HG02938 (cell line): ENCODE measurements at regions not wholly inside any gene's neighbourhood (a gene's known extent, or its start where the extent isn't known, plus 50 kb on each side); places are given as distances from the start of the nearest gene placed in this dataset.
"Not testable (repeated sequence)": the region's sequence is repeated elsewhere in the genome, so short reads cannot be mapped to it uniquely, and the experiment has no call there.

ENCODE experiments used
- ATAC-seq: cut with Tn5 transposase; IDR thresholded peaks from one replicate; pipeline ENCODE4 v1.9.1; 2021; ENCODE audit warnings: mild to moderate bottlenecking, moderate library complexity; ENCODE audit not compliant: unreplicated experiment

DNA sequence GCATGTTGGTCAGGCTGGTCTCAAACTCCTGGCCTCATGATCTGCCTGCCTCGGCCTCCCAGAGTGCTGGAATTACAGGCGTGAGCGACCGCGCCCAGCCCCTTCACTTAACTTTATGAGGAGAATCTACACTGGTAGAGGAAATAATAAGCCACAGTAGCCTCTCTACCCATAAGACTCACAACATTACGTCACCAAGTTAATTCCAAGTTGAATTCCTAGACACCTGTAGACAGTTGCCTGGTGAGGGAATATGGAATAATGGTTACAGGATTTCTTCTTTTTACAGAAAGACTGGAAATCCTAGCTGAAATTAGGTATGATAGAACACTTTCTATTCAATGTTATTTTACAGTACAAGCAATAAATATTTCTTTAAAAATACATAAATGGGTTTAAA lies 854.5 kb upstream of the EYS start:
- no peak for ATAC-seq

DNA sequence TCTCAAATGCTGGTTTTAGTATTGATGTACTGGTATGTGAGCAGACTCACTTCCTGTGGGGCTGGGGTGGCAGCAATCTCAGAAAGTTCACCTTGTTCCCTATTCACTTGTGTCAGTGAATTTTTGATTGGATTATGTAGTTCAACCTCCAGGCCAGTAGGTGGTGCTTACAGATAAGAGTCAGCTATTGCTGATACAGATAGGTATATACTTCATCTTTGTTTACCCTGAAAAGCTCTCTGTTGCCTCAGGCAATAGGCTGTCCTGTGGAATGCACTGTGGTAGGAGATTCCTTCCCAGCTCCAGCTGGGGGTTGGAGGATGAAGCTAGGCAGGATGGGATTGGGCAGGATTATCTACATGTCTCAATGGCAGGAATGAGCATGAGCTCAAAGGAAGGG lies 851.2 kb upstream of the EYS start:
- ATAC-seq: peak; percentile 58

DNA sequence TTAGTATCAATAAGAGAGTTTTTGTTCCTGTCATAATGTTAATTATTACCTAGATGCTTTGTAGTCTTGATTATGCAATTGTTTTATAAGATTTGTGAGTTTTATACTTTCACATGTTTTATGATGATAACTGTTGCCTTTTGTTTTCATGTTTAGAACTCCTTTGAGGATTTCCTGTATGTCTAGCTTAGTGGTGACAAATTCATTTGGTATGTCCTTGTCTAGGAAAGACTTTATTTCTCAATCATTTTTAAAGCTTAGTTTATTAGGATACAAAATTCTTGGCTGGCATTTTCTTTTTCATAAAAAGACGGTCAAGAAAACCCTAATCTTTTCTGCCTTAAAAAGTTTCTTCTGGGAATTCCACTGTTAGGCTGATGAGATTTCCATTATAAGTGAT lies 849.9 kb upstream of the EYS start:
- ATAC-seq: no peak

DNA sequence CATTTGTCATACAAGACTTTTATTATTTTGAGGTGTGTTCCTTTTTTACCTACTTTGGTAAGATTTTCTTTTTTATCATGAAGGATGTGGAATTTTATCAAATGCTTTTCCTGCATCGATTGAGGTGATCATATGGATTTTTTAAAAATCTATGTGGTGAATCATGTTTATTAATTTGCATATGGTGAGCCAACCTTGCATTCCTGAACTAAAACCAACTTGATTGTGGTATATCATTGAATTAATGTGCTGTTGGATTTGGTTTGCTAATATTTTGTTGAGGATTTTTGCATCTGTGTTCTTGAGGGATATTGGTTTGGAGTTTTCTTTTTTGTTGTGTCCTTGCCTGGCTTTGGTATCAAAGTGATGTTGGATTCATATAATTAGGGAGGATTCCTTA lies 848.1 kb upstream of the EYS start:
- ATAC-seq: no peak

DNA sequence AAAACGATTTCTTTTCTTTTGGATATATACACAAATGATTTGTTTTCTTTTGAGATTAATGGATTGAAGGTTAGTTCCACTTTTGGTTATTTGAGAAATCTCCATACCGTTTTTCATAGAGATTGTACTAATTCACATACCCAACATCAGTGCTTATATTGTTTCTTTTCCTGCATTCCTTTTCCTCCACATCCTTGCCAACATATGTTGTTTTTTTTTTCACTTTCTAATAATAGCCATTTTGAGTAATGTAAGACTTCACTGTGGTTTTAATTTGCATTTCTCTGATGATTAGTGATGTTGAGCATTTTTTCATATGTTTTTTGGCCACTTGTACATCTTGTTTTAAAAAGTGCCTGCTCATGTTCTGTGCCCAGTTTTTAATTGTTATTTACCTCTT lies 846.4 kb upstream of the EYS start:
- ATAC-seq: no peak

DNA sequence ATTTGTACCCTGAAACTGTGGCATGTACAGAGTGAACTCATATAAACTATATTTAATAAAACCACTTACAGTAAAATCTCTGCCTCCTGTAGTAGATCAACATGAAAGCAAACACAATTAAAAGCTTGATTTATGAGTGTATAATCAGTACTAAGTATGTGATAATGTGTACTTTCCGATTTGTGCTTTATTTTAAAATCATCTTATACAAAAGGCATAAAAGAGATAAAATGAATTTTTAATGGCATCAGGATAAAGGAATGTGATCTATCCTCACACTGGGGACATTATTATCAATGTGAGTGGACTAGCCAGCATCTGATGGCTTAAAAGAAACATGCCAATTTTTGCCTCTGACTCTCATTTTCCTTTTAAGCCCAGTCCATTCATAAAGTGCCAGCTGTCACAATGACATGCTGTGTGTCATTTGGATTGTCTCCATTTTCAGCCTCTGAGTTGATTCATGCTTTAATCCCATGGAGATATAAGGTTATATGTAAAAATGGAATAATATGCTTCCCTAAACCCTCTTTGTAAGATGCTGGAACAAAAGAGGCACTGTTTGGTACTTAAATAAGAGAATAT lies 831.6 kb upstream of the EYS start:
- no peak for ATAC-seq

DNA sequence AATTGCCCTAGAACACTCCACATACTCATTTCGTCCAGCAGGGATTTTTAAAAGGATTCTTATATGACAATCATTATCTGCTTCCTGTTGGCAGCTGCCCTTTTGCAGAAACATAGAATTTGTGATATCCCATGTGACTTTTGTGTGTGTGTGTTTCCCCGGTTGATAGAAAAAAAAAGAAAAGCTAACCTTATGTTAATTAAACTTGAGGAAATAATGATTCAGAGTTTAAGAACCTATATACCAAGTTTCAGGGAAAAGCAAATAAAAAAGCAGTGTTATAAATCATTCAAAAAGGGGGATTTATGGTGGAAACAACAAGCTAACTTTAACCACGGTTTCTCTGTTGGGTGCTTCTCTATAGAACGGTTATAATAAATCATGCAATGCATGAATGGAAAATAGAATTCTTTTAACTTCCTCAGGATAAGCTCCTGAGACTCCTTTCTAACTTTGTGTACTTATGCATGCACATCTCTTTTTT lies 826.9 kb upstream of the EYS start:
- no peak for ATAC-seq

DNA sequence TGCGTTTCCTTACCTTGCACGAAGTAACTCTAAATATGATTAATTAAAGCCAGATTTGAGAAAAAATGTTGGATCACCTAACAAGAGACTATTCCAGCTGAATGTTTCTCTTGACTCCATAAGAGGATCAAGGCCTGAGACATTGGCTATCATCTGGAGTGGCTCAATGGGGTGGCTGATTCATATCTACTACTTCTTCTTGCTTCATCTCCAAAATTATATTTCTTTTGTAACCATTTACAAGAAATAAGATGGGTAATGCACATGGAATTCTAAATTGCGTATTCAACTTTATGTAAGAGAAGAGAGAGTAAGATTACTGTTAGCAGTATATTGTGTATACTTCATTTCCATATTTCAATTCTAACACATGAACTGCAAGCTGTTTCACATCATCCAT lies 819.0 kb upstream of the EYS start:
- ATAC-seq: no peak

DNA sequence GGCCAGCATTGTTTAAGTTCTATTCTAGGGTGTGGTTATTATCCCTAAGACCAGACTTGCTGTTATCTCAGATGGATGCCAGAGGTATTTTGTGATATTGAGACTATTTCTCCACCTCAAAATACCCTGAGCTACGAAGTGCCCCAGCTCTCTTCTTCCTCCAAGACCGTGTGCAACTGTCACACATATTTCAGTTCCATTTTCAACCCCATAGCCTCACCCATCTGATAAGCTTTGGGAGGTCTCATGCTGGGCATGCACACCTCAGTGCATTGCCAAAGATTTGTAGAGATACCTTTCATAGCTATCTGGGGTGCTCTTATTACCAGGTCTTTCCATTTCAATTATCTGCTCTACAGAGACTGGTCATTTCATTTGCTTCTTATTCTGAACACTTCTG lies 815.8 kb upstream of the EYS start:
- ATAC-seq: no peak

DNA sequence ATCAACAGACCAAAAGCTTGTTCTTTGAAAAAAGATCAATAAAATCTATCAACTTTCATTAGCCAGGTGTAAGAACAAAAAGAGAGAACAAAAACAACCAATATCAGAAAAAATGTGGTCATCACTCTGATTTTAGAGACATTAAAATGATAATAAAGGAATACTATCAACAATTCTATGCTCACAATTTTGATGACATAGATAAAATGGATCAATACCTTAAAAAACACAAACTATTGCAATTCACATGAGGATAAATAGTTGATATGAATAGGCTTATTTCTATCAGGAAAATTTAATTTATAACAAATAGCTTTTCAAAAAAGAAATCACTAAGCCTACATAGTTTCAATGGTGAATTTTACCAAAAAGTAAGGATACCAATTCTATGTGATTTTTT lies 809.4 kb upstream of the EYS start:
- no peak for ATAC-seq

DNA sequence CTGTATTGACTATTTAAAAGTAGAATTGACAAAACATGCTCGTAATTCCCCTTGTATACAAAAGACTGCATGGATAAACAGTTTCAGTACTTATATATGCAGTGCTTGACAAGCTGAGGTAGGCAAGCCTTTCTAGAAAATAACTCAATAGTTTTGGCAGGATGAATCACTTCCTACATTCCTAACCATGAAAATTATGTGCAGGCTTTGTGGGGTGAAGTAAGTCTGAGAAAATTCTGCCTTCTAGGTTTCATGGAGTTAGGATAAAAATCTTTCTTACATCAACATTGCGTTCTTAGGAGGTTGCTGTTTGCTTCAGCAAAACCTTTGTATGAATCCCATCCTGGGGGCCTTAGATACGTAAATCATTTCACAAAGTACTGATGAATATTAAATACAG lies 801.4 kb upstream of the EYS start:
- no peak for ATAC-seq

DNA sequence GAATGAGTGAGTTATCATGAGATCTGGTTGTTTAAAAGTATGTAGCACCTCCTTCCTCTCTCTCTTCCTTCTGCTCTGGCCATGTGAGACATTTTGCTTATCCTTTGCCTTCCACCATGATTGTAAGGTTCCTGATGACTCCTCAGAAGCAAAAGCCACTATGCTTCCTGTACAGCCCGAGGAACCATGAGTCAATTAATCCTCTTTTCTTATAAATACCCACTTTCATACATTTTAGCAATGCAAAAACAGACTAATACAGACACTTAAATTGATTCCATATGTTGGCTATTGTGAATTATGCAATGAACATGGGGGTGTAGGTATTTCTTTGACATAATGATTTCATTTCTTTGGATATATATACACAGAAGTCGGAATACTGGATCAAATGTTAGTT lies 792.8 kb upstream of the EYS start:
- ATAC-seq: no peak

DNA sequence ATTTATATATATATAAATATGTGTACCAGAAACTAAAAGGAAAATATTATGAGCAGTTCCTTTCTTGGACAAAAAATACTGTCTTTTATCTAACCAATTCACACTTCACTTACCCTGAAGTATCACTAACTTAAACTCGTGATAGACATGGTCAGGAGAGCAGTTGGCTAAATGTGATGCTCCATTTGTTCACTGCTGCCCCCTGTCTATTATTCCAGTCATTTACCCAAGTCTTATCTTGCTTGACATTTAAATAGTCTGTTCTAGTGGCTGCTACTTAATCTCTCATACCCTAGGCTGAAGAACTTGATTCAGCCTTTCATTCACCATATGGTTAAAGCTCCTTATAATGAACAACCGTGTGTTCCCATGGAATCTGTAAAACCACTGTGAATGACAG lies 789.6 kb upstream of the EYS start:
- no peak for ATAC-seq

DNA sequence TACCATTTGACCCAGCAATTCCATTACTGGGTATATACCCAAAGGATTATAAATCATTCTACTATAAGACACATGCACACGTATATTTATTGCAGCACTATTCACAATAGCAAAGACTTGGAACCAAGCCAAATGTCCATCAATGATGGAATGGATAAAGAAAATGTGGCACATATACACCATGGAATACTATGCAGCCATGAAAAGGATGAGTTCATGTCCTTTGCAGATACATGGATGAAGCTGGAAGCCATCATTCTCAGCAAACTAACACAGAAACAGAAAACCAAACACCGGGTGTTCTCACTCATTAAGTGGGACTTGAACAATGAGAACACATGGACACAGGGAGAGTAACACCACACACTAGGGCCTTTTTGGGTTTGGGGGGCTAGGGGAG lies 787.6 kb upstream of the EYS start:
- ATAC-seq: not testable (repeated sequence)

DNA sequence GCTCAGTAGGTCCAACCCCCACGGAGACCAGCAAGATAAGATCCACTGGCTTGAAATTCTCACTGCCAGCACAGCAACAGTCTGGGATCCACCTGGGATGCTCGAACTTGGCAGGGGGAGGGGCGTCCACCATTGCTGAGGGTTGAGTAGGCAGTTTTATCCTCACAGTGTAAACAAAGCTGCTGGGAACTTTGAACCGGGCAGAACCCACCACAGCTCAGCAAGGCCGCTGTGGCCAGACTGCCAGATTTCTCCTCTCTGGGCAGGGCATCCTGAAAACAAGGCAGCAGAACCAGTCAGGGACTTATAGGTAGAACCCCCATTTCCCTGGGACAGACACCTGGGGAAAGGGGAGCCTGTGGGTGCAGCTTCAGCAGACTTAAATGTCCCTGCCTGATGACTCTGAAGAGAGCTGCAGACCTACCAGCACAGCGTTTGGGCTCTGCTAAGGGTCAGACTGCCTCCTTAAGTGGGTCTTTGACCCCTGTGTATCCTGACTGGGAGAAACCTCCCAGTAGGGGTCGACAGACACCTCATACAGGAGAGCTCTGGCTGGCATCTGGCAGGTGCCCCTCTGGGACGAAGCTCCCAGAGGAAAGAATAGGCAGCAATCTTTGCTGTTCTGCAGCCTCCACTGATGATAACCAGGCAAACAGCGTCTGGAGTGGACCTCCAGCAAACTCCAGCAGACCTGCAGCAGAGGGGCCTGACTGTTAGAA lies 782.4 kb upstream of the EYS start:
- no peak for ATAC-seq

DNA sequence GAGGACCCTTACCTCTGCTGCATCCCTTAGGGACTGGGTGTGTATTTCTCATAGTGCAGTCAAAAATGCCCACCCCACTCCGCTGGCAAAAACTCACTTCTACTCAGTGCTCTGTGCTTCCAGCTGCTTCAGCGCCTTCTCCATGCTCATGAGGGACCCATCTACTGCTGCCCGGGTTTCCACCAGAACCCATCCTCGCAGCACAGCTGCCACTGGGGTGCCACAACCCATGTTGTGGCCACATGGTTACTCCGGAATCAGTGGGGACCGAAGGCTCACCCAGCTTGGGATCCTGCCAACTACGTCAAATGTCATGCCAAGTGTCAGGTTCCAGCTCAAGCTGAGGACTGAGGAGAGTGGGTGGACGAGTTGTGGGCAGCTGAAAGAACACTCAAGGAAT lies 774.2 kb upstream of the EYS start:
- no peak for ATAC-seq

DNA sequence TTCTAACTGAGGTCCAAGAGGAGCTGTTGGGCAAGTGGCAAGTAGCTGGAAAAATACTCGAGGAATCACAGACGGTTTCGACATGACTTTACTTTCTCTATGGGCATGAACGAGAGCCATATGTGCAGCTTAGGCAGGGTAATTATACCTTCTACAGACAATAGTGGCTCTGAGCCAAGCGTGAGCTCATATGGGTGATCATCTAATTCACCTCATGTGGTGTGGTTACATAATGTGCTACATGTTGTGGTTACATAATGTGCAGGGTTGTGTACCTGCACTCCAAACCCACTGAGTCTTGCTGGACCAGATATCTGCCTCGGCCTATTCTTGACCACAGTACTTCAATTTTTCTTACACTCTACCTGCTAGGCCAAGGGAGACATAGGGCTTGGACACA lies 771.7 kb upstream of the EYS start:
- no peak for ATAC-seq

DNA sequence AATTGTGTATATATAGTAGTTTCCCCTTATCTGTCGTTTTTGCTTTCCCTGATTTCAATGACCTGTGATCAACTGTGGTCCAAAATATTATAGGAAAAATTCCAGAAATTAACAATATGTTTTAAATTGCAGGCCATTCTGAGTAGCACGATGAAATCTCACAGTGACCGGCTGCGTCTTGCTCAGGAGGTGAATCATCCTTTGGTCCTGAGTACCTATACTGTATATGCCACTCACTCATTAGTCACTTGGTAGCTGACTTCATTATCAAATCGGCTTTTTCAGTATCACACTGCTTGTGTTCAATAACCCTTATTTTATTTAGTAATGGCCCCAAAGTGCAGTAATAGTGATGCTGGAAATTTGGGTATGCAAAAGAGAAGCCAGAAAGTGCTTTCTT lies 728.3 kb upstream of the EYS start:
- ATAC-seq: no peak

DNA sequence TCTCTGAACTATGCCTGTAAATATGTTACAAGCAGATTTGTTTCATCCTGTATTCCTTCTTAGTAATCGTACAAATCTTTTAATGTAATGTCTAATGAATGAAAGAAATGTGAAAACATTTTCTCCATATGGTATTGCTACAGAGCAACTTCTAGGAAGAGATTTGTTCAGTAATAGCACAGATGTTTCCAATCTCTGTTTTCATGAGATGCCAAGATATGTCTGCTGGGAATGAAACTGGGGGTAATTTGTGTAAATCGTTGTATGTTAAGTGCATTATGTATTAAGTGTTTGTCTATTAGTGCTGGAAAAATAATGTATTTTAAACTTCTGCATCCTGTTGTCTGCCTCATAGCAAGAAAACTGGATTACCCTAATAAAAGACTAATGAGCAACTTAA lies 722.2 kb upstream of the EYS start:
- no peak for ATAC-seq

DNA sequence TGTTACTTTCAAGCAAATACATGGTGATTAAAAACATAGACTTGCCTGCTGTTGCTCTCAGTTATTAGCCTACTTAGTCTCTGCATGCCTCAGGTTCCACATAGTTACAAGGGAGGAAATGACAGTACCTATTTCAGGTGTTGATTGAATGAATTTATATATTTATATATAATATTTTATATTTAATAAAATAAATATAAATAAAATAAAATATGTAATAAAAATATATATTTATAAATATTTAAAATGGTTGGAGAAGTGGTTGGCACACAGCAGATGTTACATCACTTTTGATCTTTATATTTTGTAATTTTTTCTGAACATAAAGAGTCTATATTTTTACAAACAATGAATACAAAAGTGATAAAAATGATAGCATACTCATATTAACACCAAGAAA lies 716.0 kb upstream of the EYS start:
- no peak for ATAC-seq

DNA sequence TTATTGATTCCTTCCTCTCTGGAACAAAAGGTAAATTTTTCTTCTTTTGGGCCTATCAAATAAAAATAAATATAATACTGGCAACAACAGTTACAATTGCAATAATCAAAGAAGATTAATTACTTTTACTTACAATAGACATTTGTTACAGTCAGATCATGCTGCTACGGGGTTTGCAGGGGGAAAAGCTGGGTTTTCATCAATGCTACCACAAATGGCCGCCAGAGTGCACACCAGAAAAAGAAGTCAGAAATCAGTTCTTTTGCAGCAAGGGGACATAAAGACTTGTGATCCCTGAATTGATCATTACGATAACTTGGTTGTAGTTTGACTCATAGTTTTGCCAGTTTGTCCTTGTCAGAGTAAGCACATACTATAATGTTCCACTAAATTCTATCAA lies 714.5 kb upstream of the EYS start:
- no peak for ATAC-seq

DNA sequence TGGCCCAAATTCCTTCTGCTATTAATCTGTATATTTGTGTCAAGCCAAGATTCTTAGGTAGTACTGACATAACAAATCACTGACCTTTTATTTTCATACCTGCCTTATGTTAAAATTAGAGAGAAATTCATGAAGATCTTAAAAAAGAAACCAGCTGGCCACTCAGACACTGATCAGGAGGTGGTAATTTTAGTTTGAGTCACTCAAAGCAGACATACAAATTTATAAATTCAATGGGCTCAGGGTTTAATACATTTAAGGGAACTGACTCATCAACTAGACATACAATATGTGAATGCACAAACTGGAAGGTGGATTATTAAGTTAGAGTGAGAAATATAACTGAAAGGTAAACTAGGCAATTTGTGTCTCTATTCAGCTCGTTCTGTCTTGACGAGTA lies 711.9 kb upstream of the EYS start:
- ATAC-seq: no peak

DNA sequence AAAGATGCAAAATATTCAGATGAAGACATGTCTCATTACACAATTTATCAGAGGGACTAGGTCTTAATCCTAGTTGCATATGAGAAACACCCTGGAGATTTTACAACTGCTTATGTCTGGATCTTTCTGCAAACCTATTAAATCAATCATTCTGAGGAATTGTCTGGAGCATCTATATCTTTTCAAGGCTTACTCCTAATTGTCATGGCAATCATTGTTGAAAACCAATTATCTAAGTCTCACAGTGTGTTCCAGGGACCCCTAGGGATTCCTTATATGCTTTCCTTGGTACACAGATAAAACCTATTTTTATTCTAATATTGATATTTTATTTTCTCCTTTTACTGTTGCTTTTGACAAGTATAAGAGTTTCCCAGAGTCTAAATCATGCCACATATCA lies 696.9 kb upstream of the EYS start:
- no peak for ATAC-seq
